ENCODE measurements at regions not wholly inside any gene's neighbourhood (a gene's known extent, or its start where the extent isn't known, plus 50 kb on each side); places are given as distances from the start of the nearest gene placed in this dataset.

- no peaks in the 10 kb centered on the region for H3K36me3 ChIP-seq (ENCODE audit: control insufficient read depth in 2 of 4, insufficient read depth in 4 of 4, low read length in 3 of 4)
- FAIRE-seq (no peak), DNase-seq (ENCODE audit: low read depth in 1 of 2, low spot score in 2 of 2) (no peak)
- ChIA-PET POLR2A (ENCODE audit: partially characterized antibody) (no interaction called here), CTCF (ENCODE audit: partially characterized antibody) (interaction anchor here (0.6 kb wide), 1 partner anchor 689 kb away, joined by 3 read pairs; no protein-coding TSS in a partner anchor)
- H3K9ac ChIP-seq (replicated peaks in 1 of 4; ENCODE audit: extremely low read depth in 1 of 4, low read depth in 3 of 4, low read length in 3 of 4) = no peak overlapping the region
- H3K27ac ChIP-seq (ENCODE audit: low read depth, low read length) = no peak overlapping the region
- H3K56ac ChIP-seq (replicated peaks; ENCODE audit: insufficient read length, low read depth, low read length) = no peak overlapping the region
- no peak overlapping the region for H4K8ac ChIP-seq (ENCODE audit: extremely low read depth, insufficient read depth, low read length)
- no peak overlapping the region for H2AFZ ChIP-seq (ENCODE audit: low read length)
- H3K14ac ChIP-seq (ENCODE audit: insufficient read length) = no peak overlapping the region
- no peaks in the 10 kb centered on the region for H3K79me2 ChIP-seq (ENCODE audit: control insufficient read depth in 1 of 2, insufficient read depth in 2 of 2, low read length in 2 of 2)
- 85% methylated on average over 1 of the region's 1 CpG; no CpG with 5 or more reads in 1 of the 2 experiments for WGBS, 2 experiments (ENCODE audit: extremely low coverage in 1 of 2, insufficient coverage in 1 of 2, insufficient read length in 1 of 2, insufficient replicate concordance in 2 of 2, low coverage in 1 of 2, low lambda C conversion rate in 2 of 2, missing lambda C conversion rate in 1 of 2)
- no peak overlapping the region for H4K5ac ChIP-seq (ENCODE audit: insufficient read length, low read depth, low read length)
- H4K91ac ChIP-seq (replicated peaks; ENCODE audit: insufficient read length, low read length) = no peak overlapping the region
- no peak overlapping the region for H2BK12ac ChIP-seq (ENCODE audit: low read depth, low read length)
- H3K4me1 ChIP-seq (replicated peaks in 1 of 4; ENCODE audit: control insufficient read depth in 3 of 4, insufficient read depth in 4 of 4, low read length in 3 of 4) = no peaks in the 10 kb centered on the region
- no peaks in the 10 kb centered on the region for H3K23me2 ChIP-seq (ENCODE audit: low read depth, low read length)
- no peaks in the 10 kb centered on the region for H3K27me3 ChIP-seq (replicated peaks in 1 of 4; ENCODE audit: control insufficient read depth in 3 of 4, extremely low read depth in 1 of 4, insufficient read depth in 3 of 4, low read length in 3 of 4)
- no peak overlapping the region for H2BK15ac ChIP-seq (ENCODE audit: low read length)
- peaks cover 0 to 2% of the 10 kb centered on the region in 2 experiments; a peak in 1 of 4 replicates for H3K9me3 ChIP-seq (ENCODE audit: insufficient read depth in 2 of 2, low read depth in 1 of 2, low read length in 1 of 2)
- H3K23ac ChIP-seq (ENCODE audit: insufficient read length) = no peak overlapping the region
- H3K18ac ChIP-seq (ENCODE audit: extremely low read depth, low read length) = no peak overlapping the region
- no peak overlapping the region for H3K4ac ChIP-seq (replicated peaks; ENCODE audit: insufficient read length, low read depth, low read length)
- no peak overlapping the region for H3K4me2 ChIP-seq (ENCODE audit: insufficient read depth in 1 of 2, low read depth in 2 of 2, low read length in 2 of 2)
- no peak overlapping the region for H2BK5ac ChIP-seq (ENCODE audit: low read depth, low read length)
- no peak overlapping the region for H2BK20ac ChIP-seq (ENCODE audit: low read length)
- no peak overlapping the region for H2BK120ac ChIP-seq (replicated peaks; ENCODE audit: low read depth, low read length)
- no peaks in the 10 kb centered on the region for H3K79me1 ChIP-seq (ENCODE audit: low read depth, low read length)
- H4K20me1 ChIP-seq (replicated peaks in 1 of 2; ENCODE audit: control insufficient read depth in 1 of 2, insufficient read depth in 2 of 2, low read length in 2 of 2) = no peaks in the 10 kb centered on the region
- no peak overlapping the region for H3K4me3 ChIP-seq (ENCODE audit: extremely low read depth in 1 of 4, insufficient read depth in 2 of 4, low read depth in 3 of 4, low read length in 4 of 4)
- H2AK5ac ChIP-seq (ENCODE audit: low read depth, low read length) = no peak overlapping the region
- no peak for TF ChIP-seq SP2 (IDR thresholded peaks at IDR 0.05; ENCODE audit: low read length)
- TF ChIP-seq EZH2 (IDR thresholded peaks at IDR 0.05; ENCODE audit: low read depth, low read length, severe bottlenecking) = no peak
- no peak for TF ChIP-seq BACH1 (IDR thresholded peaks at IDR 0.05; ENCODE audit: low read length)
- TF ChIP-seq PHF8 (conservative IDR thresholded peaks at IDR 0.05; ENCODE audit: low read depth, low read length) = no peak
- no peak for TF ChIP-seq NANOG (IDR thresholded peaks at IDR 0.05; ENCODE audit: insufficient read depth, low read depth, low read length, poor library complexity, severe bottlenecking)
- no peak for TF ChIP-seq CBX8 (IDR thresholded peaks at IDR 0.05; ENCODE audit: borderline replicate concordance, low read depth, low read length)
Measured at GRCh38 chr9:80673496-80673895, 1015.9 kb downstream of the TLE1 start.
